Jurkat, Clone E6-1 (cell line): ENCODE measurements at regions not wholly inside any gene's neighbourhood (a gene's known extent, or its start where the extent isn't known, plus 50 kb on each side); places are given as distances from the start of the nearest gene placed in this dataset.
"Not testable (repeated sequence)": the region's sequence is repeated elsewhere in the genome, so short reads cannot be mapped to it uniquely, and the experiment has no call there.

Experiments
- DNase-seq: peaks from one replicate; pipeline ENCODE4 v3.0.0-alpha.2; 2011; ENCODE audit warnings: low read depth, low spot score
- H3K4me3 ChIP-seq: 2 replicates; pipeline ENCODE4 v1.5.1; 2011; ENCODE audit warnings: mild to moderate bottlenecking, low read length, control low read depth, moderate library complexity

GRCh38 chr22:11561744-11562143 is 3966.2 kb upstream of the OR11H1 start:
- not testable (repeated sequence) for H3K4me3 ChIP-seq, DNase-seq

GRCh38 chr22:11568837-11569563 is 3959.0 kb upstream of the OR11H1 start:
- not testable (repeated sequence) for H3K4me3 ChIP-seq

GRCh38 chr22:11569564-11569940 is 3958.4 kb upstream of the OR11H1 start:
- H3K4me3 ChIP-seq, DNase-seq: not testable (repeated sequence)

More at GRCh38 chr22:11568837-11569563, 3959.0 kb upstream of the OR11H1 start:
- DNase-seq = not testable (repeated sequence)

GRCh38 chr22:11573154-11573553 is 3954.8 kb upstream of the OR11H1 start:
- H3K4me3 ChIP-seq, DNase-seq: not testable (repeated sequence)

GRCh38 chr22:11574231-11574630 is 3953.8 kb upstream of the OR11H1 start:
- peak; percentile 83 for DNase-seq
- H3K4me3 ChIP-seq = not testable (repeated sequence)

- DNase-seq, H3K4me3 ChIP-seq: not testable (repeated sequence)
Measured at GRCh38 chr22:11574659-11575058, 3953.3 kb upstream of the OR11H1 start.

- not testable (repeated sequence) for DNase-seq, H3K4me3 ChIP-seq
Measured at GRCh38 chr22:11576740-11577139, 3951.3 kb upstream of the OR11H1 start.

- DNase-seq, H3K4me3 ChIP-seq: not testable (repeated sequence)
Measured at GRCh38 chr22:11578115-11578514, 3949.9 kb upstream of the OR11H1 start.

GRCh38 chr22:11578551-11578950 is 3949.4 kb upstream of the OR11H1 start:
- not testable (repeated sequence) for DNase-seq, H3K4me3 ChIP-seq

GRCh38 chr22:11582048-11582447 is 3945.9 kb upstream of the OR11H1 start:
- DNase-seq, H3K4me3 ChIP-seq: not testable (repeated sequence)

- H3K4me3 ChIP-seq, DNase-seq: not testable (repeated sequence)
Measured at GRCh38 chr22:11584231-11584630, 3943.8 kb upstream of the OR11H1 start.

GRCh38 chr22:11594552-11594951 is 3933.4 kb upstream of the OR11H1 start:
- not testable (repeated sequence) for H3K4me3 ChIP-seq, DNase-seq

GRCh38 chr22:11597666-11598358 is 3930.2 kb upstream of the OR11H1 start:
- DNase-seq = not testable (repeated sequence)

GRCh38 chr22:11598492-11599440 is 3929.2 kb upstream of the OR11H1 start:
- H3K4me3 ChIP-seq = no peak overlapping the region
- DNase-seq = no peak

More at GRCh38 chr22:11597666-11598358, 3930.2 kb upstream of the OR11H1 start:
- H3K4me3 ChIP-seq = not testable (repeated sequence)

- H3K4me3 ChIP-seq, DNase-seq: not testable (repeated sequence)
Measured at GRCh38 chr22:11599456-11599855, 3928.5 kb upstream of the OR11H1 start.

GRCh38 chr22:11600161-11600560 is 3927.8 kb upstream of the OR11H1 start:
- not testable (repeated sequence) for H3K4me3 ChIP-seq, DNase-seq

GRCh38 chr22:11600896-11601890 is 3926.8 kb upstream of the OR11H1 start:
- not testable (repeated sequence) for H3K4me3 ChIP-seq, DNase-seq
